GM23338 (cell line): ENCODE measurements at regions not wholly inside any gene's neighbourhood (a gene's known extent, or its start where the extent isn't known, plus 50 kb on each side); places are given as distances from the start of the nearest gene placed in this dataset.

Experiments used
- ATAC-seq: fragments of 200-7000 bp; cut with Tn5 transposase; 3 replicates; pipeline ENCODE4 v1.9.1; 2020
- DNase-seq: peaks from one replicate; pipeline ENCODE4 v3.0.0-alpha.2; 2015; ENCODE audit warnings: low spot score
- H2AFZ ChIP-seq: fragments of 200-600 bp; sonication (generic); 2 replicates; pipeline ENCODE4 v1.8.0; 2016; ENCODE audit warnings: antibody characterized with exemption, mild to moderate bottlenecking, moderate library complexity
- H3F3A ChIP-seq: fragments of 200-600 bp; sonication (generic); replicated peaks from 2 replicates; pipeline ENCODE4 v1.8.0; 2017; ENCODE audit warnings: antibody characterized with exemption, mixed run types, low read depth
- H3K27ac ChIP-seq: fragments of 200-600 bp; sonication (generic); 2 replicates; pipeline ENCODE4 v1.6.1; 2016; ENCODE audit warnings: low read depth
- H3K27me3 ChIP-seq: fragments of 200-600 bp; sonication (generic); 2 replicates; pipeline ENCODE4 v1.8.0; 2016; ENCODE audit warnings: mild to moderate bottlenecking, mixed run types, moderate library complexity; ENCODE audit not compliant: insufficient read depth
- H3K36me3 ChIP-seq: fragments of 200-600 bp; sonication (generic); 2 replicates; pipeline ENCODE4 v1.8.0; 2016; ENCODE audit warnings: mild to moderate bottlenecking; ENCODE audit not compliant: insufficient read depth
- H3K4me1 ChIP-seq: fragments of 200-600 bp; sonication (generic); 2 replicates; pipeline ENCODE4 v1.8.0; 2016; ENCODE audit warnings: mild to moderate bottlenecking, moderate library complexity; ENCODE audit not compliant: insufficient read depth
- H3K4me2 ChIP-seq: fragments of 200-600 bp; sonication (generic); 2 replicates; pipeline ENCODE4 v1.7.1; 2017; ENCODE audit warnings: mixed run types
- H3K4me3 ChIP-seq: fragments of 200-600 bp; sonication (generic); 2 replicates; pipeline ENCODE4 v1.6.1; 2016; ENCODE audit warnings: mixed run types
- H3K79me2 ChIP-seq: fragments of 200-600 bp; sonication (generic); replicated peaks from 2 replicates; pipeline ENCODE4 v1.8.0; 2017; ENCODE audit warnings: mild to moderate bottlenecking; ENCODE audit not compliant: insufficient read depth
- H3K9me2 ChIP-seq: fragments of 200-600 bp; sonication (generic); 2 replicates; pipeline ENCODE4 v1.8.0; 2017; ENCODE audit not compliant: insufficient read depth
- H4K20me1 ChIP-seq: fragments of 200-600 bp; sonication (generic); replicated peaks from 2 replicates; pipeline ENCODE4 v1.8.0; 2017; ENCODE audit warnings: mild to moderate bottlenecking; ENCODE audit not compliant: insufficient read depth
- H3K27ac Mint-ChIP-seq: 2 replicates; pipeline ENCODE4 v1.8.0; 2020; ENCODE audit warnings: inconsistent platforms, mild to moderate bottlenecking, moderate library complexity, mixed read lengths
- H3K27me3 Mint-ChIP-seq: 3 replicates; pipeline ENCODE4 v1.8.0; 2022; ENCODE audit warnings: low read depth, mild to moderate bottlenecking, moderate library complexity, mixed read lengths, inconsistent platforms; ENCODE audit not compliant: insufficient read depth, poor library complexity
- H3K36me3 Mint-ChIP-seq: 3 replicates; pipeline ENCODE4 v1.8.0; 2021; ENCODE audit warnings: low read depth, mild to moderate bottlenecking, inconsistent platforms, moderate library complexity, mixed read lengths
- H3K4me1 Mint-ChIP-seq: 3 replicates; pipeline ENCODE4 v1.8.0; 2020; ENCODE audit warnings: mild to moderate bottlenecking, inconsistent platforms, mixed read lengths
- H3K4me3 Mint-ChIP-seq: 3 replicates; pipeline ENCODE4 v1.8.0; 2021; ENCODE audit warnings: moderate library complexity, mild to moderate bottlenecking, inconsistent platforms, mixed read lengths
- H3K9me3 Mint-ChIP-seq: 3 replicates; pipeline ENCODE4 v1.8.0; 2020; ENCODE audit warnings: moderate library complexity, mild to moderate bottlenecking, inconsistent platforms, mixed read lengths
- EZH2 ChIP-seq: fragments of 200-600 bp; sonication (generic); IDR thresholded peaks from one replicate; pipeline ENCODE4 v1.8.0; 2017; ENCODE audit warnings: antibody characterized with exemption, mild to moderate bottlenecking, low read depth; ENCODE audit not compliant: unreplicated experiment
- JUNB ChIP-seq: IDR thresholded peaks from one replicate; pipeline ENCODE4 v1.6.1; 2016; ENCODE audit warnings: antibody characterized with exemption; ENCODE audit not compliant: unreplicated experiment
- NANOG ChIP-seq: IDR thresholded peaks from 2 replicates; pipeline ENCODE4 v1.6.1; 2016; ENCODE audit warnings: antibody characterized with exemption, borderline replicate concordance
- POLR2AphosphoS5 ChIP-seq: IDR thresholded peaks from 2 replicates; pipeline ENCODE4 v1.6.1; 2016; ENCODE audit warnings: antibody characterized with exemption, low read depth
- STAT1 ChIP-seq: IDR thresholded peaks from one replicate; pipeline ENCODE4 v1.6.1; 2016; ENCODE audit warnings: antibody characterized with exemption; ENCODE audit not compliant: unreplicated experiment
- ZNF331 ChIP-seq: fragments of 250-450 bp; sonication (Bioruptor Pico); IDR thresholded peaks from 2 replicates; pipeline ENCODE4 v1.5.0; 2020; ENCODE audit warnings: low read depth, mild to moderate bottlenecking, moderate library complexity
- TF ChIP-seq, protein P1 (sequence below): IDR thresholded peaks from one replicate; pipeline ENCODE4 v1.6.1; 2018; ENCODE audit warnings: antibody characterized with exemption; ENCODE audit not compliant: unreplicated experiment
- TF ChIP-seq, protein P2 (sequence below): IDR thresholded peaks from 2 replicates; pipeline ENCODE4 v1.6.1; 2016; ENCODE audit warnings: antibody characterized with exemption
- TF ChIP-seq, protein P3 (sequence below): fragments of 250-450 bp; sonication (Bioruptor Pico); IDR thresholded peaks from 2 replicates; pipeline ENCODE4 v1.5.0; 2020; ENCODE audit warnings: mild to moderate bottlenecking, moderate library complexity

DNA sequence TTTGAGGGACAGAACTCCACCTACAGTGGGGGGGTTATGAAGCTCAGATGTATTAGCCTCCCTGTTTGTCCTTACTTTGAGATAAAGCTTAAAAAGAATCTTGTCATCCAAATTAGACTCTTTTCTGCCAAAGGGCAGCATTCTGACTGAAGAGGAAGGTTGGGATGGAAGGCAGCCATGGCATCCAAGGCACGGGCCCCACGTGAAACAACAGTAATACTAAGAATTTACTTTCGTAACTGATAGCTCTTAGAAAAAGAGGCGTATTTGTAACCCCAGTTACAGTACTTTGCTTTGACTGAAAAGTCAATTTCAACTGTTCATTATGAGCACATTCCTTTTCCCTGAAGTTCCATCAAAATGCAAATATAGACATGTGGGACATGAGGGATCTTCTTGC, 168.5 kb downstream of the ARRDC3 start:
- H3K9me3 Mint-ChIP-seq = no peaks in the 10 kb centered on the region
- DNase-seq (no peak), ATAC-seq (no peak)
- no peaks in the 10 kb centered on the region for H3K36me3 Mint-ChIP-seq
- Histone ChIP-seq H3K9me2 (peaks cover 14% of the 10 kb centered on the region; the same call in 1 of the 2 replicates), H3K4me1 (no peaks in the 10 kb centered on the region), H3K79me2 (no peaks in the 10 kb centered on the region), H3K27me3 (no peaks in the 10 kb centered on the region), H3K4me2 (no peak overlapping the region), H3K27ac (no peak overlapping the region), H2AFZ (no peak overlapping the region), H3K36me3 (no peaks in the 10 kb centered on the region), H3K4me3 (no peak overlapping the region), H4K20me1 (no peaks in the 10 kb centered on the region), H3F3A (no peaks in the 10 kb centered on the region)
- TF ChIP-seq, protein P1, sequence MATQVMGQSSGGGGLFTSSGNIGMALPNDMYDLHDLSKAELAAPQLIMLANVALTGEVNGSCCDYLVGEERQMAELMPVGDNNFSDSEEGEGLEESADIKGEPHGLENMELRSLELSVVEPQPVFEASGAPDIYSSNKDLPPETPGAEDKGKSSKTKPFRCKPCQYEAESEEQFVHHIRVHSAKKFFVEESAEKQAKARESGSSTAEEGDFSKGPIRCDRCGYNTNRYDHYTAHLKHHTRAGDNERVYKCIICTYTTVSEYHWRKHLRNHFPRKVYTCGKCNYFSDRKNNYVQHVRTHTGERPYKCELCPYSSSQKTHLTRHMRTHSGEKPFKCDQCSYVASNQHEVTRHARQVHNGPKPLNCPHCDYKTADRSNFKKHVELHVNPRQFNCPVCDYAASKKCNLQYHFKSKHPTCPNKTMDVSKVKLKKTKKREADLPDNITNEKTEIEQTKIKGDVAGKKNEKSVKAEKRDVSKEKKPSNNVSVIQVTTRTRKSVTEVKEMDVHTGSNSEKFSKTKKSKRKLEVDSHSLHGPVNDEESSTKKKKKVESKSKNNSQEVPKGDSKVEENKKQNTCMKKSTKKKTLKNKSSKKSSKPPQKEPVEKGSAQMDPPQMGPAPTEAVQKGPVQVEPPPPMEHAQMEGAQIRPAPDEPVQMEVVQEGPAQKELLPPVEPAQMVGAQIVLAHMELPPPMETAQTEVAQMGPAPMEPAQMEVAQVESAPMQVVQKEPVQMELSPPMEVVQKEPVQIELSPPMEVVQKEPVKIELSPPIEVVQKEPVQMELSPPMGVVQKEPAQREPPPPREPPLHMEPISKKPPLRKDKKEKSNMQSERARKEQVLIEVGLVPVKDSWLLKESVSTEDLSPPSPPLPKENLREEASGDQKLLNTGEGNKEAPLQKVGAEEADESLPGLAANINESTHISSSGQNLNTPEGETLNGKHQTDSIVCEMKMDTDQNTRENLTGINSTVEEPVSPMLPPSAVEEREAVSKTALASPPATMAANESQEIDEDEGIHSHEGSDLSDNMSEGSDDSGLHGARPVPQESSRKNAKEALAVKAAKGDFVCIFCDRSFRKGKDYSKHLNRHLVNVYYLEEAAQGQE = no peak
- no peak for TF ChIP-seq NANOG
- no peak for TF ChIP-seq JUNB
- TF ChIP-seq, protein P2, sequence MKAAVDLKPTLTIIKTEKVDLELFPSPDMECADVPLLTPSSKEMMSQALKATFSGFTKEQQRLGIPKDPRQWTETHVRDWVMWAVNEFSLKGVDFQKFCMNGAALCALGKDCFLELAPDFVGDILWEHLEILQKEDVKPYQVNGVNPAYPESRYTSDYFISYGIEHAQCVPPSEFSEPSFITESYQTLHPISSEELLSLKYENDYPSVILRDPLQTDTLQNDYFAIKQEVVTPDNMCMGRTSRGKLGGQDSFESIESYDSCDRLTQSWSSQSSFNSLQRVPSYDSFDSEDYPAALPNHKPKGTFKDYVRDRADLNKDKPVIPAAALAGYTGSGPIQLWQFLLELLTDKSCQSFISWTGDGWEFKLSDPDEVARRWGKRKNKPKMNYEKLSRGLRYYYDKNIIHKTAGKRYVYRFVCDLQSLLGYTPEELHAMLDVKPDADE = no peak
- TF ChIP-seq EZH2 = no peak
- no peak for TF ChIP-seq ZNF331 (CRISPR knock-in tag)
- no peak for TF ChIP-seq STAT1
- TF ChIP-seq, protein P3, sequence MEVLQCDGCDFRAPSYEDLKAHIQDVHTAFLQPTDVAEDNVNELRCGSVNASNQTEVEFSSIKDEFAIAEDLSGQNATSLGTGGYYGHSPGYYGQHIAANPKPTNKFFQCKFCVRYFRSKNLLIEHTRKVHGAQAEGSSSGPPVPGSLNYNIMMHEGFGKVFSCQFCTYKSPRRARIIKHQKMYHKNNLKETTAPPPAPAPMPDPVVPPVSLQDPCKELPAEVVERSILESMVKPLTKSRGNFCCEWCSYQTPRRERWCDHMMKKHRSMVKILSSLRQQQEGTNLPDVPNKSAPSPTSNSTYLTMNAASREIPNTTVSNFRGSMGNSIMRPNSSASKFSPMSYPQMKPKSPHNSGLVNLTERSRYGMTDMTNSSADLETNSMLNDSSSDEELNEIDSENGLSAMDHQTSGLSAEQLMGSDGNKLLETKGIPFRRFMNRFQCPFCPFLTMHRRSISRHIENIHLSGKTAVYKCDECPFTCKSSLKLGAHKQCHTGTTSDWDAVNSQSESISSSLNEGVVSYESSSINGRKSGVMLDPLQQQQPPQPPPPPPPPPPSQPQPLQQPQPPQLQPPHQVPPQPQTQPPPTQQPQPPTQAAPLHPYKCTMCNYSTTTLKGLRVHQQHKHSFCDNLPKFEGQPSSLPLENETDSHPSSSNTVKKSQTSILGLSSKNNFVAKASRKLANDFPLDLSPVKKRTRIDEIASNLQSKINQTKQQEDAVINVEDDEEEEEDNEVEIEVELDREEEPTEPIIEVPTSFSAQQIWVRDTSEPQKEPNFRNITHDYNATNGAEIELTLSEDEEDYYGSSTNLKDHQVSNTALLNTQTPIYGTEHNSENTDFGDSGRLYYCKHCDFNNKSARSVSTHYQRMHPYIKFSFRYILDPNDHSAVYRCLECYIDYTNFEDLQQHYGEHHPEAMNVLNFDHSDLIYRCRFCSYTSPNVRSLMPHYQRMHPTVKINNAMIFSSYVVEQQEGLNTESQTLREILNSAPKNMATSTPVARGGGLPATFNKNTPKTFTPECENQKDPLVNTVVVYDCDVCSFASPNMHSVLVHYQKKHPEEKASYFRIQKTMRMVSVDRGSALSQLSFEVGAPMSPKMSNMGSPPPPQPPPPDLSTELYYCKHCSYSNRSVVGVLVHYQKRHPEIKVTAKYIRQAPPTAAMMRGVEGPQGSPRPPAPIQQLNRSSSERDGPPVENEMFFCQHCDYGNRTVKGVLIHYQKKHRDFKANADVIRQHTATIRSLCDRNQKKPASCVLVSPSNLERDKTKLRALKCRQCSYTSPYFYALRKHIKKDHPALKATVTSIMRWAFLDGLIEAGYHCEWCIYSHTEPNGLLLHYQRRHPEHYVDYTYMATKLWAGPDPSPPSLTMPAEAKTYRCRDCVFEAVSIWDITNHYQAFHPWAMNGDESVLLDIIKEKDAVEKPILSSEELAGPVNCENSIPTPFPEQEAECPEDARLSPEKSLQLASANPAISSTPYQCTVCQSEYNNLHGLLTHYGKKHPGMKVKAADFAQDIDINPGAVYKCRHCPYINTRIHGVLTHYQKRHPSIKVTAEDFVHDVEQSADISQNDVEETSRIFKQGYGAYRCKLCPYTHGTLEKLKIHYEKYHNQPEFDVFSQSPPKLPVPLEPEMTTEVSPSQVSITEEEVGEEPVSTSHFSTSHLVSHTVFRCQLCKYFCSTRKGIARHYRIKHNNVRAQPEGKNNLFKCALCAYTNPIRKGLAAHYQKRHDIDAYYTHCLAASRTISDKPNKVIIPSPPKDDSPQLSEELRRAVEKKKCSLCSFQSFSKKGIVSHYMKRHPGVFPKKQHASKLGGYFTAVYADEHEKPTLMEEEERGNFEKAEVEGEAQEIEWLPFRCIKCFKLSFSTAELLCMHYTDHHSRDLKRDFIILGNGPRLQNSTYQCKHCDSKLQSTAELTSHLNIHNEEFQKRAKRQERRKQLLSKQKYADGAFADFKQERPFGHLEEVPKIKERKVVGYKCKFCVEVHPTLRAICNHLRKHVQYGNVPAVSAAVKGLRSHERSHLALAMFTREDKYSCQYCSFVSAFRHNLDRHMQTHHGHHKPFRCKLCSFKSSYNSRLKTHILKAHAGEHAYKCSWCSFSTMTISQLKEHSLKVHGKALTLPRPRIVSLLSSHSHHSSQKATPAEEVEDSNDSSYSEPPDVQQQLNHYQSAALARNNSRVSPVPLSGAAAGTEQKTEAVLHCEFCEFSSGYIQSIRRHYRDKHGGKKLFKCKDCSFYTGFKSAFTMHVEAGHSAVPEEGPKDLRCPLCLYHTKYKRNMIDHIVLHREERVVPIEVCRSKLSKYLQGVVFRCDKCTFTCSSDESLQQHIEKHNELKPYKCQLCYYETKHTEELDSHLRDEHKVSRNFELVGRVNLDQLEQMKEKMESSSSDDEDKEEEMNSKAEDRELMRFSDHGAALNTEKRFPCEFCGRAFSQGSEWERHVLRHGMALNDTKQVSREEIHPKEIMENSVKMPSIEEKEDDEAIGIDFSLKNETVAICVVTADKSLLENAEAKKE (CRISPR knock-in tag) = no peak
- TF ChIP-seq POLR2AphosphoS5 = no peak
- no peak overlapping the region for H3K4me3 Mint-ChIP-seq
- no peaks in the 10 kb centered on the region for H3K27me3 Mint-ChIP-seq
- no peak overlapping the region for H3K27ac Mint-ChIP-seq
- peaks cover 3% of the 10 kb centered on the region; the same call in 2 of the 3 replicates for H3K4me1 Mint-ChIP-seq
